Mucosa of descending colon (tissue), 3 donors: ENCODE measurements at regions not wholly inside any gene's neighbourhood (a gene's known extent, or its start where the extent isn't known, plus 50 kb on each side); places are given as distances from the start of the nearest gene placed in this dataset.

Source experiments
- ATAC-seq: fragments of 200-7000 bp; cut with Tn5 transposase; one replicate; pipeline ENCODE4 v1.9.1; 2020; ENCODE audit warnings: mild to moderate bottlenecking, moderate library complexity
- DNase-seq, 3 donors: peaks; one replicate each; pipeline ENCODE4 v3.0.0-alpha.2; 2020
- H3K36me3 ChIP-seq: fragments of 200-600 bp; one replicate; pipeline ENCODE4 v1.8.0; 2021; ENCODE audit warnings: low read depth, mild to moderate bottlenecking
- H3K4me1 ChIP-seq: fragments of 200-600 bp; one replicate; pipeline ENCODE4 v1.8.0; 2021; ENCODE audit warnings: low read depth, mild to moderate bottlenecking
- H3K4me3 ChIP-seq: fragments of 200-600 bp; one replicate; pipeline ENCODE4 v1.8.0; 2021; ENCODE audit warnings: mild to moderate bottlenecking
- H3K9me3 ChIP-seq: fragments of 200-600 bp; one replicate; pipeline ENCODE4 v1.8.0; 2021; ENCODE audit warnings: mild to moderate bottlenecking
- intact Hi-C, 2 donors: fragments of 100-400 bp; cut with DNase I in 1 of 2; cut with micrococcal nuclease in 1 of 2; formaldehyde crosslinking; loops; one replicate each; pipeline versions ENCODE4 v1.11.0 to v1.11.1; 2022; cut with DNase I, micrococcal nuclease
- TF ChIP-seq, protein P1 (sequence below): fragments of 200-600 bp; IDR thresholded peaks from one replicate; pipeline ENCODE4 v1.8.0; 2022; ENCODE audit warnings: antibody characterized with exemption, mild to moderate bottlenecking
- donor health status: DM: no; HTN: no; CAD: no; lungs with moderate emphysema.
- donor health status: DM: no; HTN: no; CAD: no.
- donor health status: DM: no; HTN: yes; CAD: no.

GRCh38 chr5:107017616-107018015, 653.1 kb downstream of the EFNA5 start:
- TF ChIP-seq, protein P1, sequence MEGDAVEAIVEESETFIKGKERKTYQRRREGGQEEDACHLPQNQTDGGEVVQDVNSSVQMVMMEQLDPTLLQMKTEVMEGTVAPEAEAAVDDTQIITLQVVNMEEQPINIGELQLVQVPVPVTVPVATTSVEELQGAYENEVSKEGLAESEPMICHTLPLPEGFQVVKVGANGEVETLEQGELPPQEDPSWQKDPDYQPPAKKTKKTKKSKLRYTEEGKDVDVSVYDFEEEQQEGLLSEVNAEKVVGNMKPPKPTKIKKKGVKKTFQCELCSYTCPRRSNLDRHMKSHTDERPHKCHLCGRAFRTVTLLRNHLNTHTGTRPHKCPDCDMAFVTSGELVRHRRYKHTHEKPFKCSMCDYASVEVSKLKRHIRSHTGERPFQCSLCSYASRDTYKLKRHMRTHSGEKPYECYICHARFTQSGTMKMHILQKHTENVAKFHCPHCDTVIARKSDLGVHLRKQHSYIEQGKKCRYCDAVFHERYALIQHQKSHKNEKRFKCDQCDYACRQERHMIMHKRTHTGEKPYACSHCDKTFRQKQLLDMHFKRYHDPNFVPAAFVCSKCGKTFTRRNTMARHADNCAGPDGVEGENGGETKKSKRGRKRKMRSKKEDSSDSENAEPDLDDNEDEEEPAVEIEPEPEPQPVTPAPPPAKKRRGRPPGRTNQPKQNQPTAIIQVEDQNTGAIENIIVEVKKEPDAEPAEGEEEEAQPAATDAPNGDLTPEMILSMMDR, result no peak
- Histone ChIP-seq H3K9me3 (no peaks in the 10 kb centered on the region), H3K4me1 (no peaks in the 10 kb centered on the region), H3K36me3 (no peaks in the 10 kb centered on the region), H3K4me3 (no peak overlapping the region)
- ATAC-seq (no peak), DNase-seq (no peak)
- intact Hi-C loops, result no loop called here

DNA sequence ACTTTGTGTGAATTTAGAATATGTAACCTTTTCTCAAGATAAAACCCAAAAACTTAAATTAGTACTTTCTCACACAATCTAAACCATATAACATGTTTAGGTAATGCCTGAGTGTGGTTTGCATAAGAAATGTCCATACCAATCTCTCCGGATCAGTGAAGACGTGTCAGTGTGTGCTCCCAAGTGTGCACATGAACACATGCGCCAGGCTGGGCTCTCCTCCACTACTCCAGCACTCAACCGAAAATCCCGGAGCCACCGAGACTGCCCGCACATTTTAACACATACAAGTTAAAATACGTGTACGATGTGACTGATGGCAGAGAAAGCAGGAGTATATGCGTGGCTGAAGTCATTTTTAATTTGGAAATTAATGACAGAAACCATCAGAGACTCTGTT, 658.4 kb downstream of the EFNA5 start:
- DNase-seq (no peak), ATAC-seq (no peak)
- Histone ChIP-seq H3K4me3 (no peak overlapping the region), H3K4me1 (no peaks in the 10 kb centered on the region), H3K36me3 (no peaks in the 10 kb centered on the region), H3K9me3 (no peaks in the 10 kb centered on the region)
- TF ChIP-seq, protein P1, result no peak
- intact Hi-C loops, result no loop called here

- Histone ChIP-seq H3K4me1 (no peaks in the 10 kb centered on the region), H3K4me3 (no peak overlapping the region), H3K36me3 (no peaks in the 10 kb centered on the region), H3K9me3 (no peaks in the 10 kb centered on the region)
- TF ChIP-seq, protein P1, result no peak
- ATAC-seq (no peak), DNase-seq (no peak)
- intact Hi-C loops, result no loop called here
These were observed 659.1 kb downstream of the EFNA5 start for GRCh38 chr5:107011605-107012004.

DNA sequence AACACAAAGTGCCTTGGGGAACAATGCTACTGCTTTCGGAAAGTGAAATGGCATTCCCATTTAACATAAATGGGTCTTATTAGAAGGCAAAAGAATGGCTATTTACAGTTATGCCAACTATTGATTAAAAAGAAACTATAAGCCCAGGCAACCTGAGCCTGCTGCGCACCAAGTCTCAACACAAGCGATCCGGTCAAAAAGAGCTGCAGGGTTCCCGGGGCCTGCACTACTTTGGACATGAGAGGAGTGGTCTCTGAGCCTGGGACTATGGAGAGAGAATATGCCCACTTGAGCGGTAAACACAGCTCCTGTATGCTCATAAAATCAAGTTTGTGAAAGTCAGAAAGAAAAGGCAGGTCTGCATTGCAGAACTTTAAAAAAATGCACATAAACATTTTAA, 660.7 kb downstream of the EFNA5 start:
- intact Hi-C loops, result no loop called here
- no peaks in the 10 kb centered on the region for H3K4me1 ChIP-seq
- ATAC-seq (no peak), DNase-seq (no peak)
- no peak overlapping the region for H3K4me3 ChIP-seq
- TF ChIP-seq, protein P1, result no peak
- no peaks in the 10 kb centered on the region for H3K9me3 ChIP-seq
- H3K36me3 ChIP-seq, result no peaks in the 10 kb centered on the region

- TF ChIP-seq, protein P1, result no peak
- Histone ChIP-seq H3K4me1 (no peaks in the 10 kb centered on the region), H3K9me3 (no peaks in the 10 kb centered on the region), H3K4me3 (no peak overlapping the region), H3K36me3 (no peaks in the 10 kb centered on the region)
- no peak for DNase-seq
- ATAC-seq, result no peak
- intact Hi-C loops, result no loop called here
These were observed 665.1 kb downstream of the EFNA5 start for GRCh38 chr5:107005653-107006052.

DNA sequence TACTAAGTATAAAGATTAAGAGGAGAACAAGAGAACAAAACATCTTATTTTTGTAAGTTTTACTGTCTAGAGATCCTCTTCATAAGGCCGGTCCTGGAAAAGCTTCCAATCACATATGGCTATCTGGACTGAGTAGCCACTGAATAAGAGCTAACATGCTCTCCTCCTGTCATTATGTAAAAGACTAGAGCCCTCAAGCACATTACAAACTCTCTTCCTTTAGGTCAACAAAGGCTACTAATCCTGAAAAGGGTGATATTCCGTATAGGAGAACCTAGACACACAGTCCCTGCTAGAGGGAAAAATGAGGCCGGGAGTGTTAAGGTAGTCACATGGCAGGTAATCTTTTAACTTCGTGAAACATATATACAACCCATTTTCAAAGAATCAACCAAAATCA, 665.6 kb downstream of the EFNA5 start:
- Histone ChIP-seq H3K4me1 (no peaks in the 10 kb centered on the region), H3K36me3 (no peaks in the 10 kb centered on the region), H3K4me3 (no peak overlapping the region), H3K9me3 (no peaks in the 10 kb centered on the region)
- TF ChIP-seq, protein P1, result no peak
- intact Hi-C loops, result no loop called here
- DNase-seq (no peak), ATAC-seq (no peak)
